H1 (cell line): ENCODE measurements at regions not wholly inside any gene's neighbourhood (a gene's known extent, or its start where the extent isn't known, plus 50 kb on each side); places are given as distances from the start of the nearest gene placed in this dataset.

Source experiments
- CTCF ChIA-PET: fragments of 300-600 bp; sonication (Branson Sonifier 250); formaldehyde crosslinking; loops from one replicate; lab custom pipeline; 2021; ENCODE audit not compliant: partially characterized antibody; lab: Charles Lee
- POLR2A ChIA-PET: fragments of 300-600 bp; sonication (Branson Sonifier 250); formaldehyde crosslinking; loops from one replicate; lab custom pipeline; 2021; ENCODE audit warnings: inconsistent platforms; ENCODE audit not compliant: partially characterized antibody; lab: Charles Lee
- DNase-seq, 2 experiments: peaks; one replicate each; pipeline versions ENCODE4 v3.0.0 to v3.0.0-alpha.2; 2010 to 2022; ENCODE audit warnings: low spot score in 2 of 2, low read depth in 1 of 2, mixed read lengths in 1 of 2
- FAIRE-seq: peaks from 2 replicates; lab custom pipeline; 2011; peaks lifted over from hg19 to GRCh38; lab: Jason Lieb, UNC
- H2AFZ ChIP-seq: 2 replicates; pipeline ENCODE4 v1.8.1; 2012; ENCODE audit warnings: low read length, inconsistent platforms
- H2AK5ac ChIP-seq: 2 replicates; pipeline ENCODE4 v1.6.1; 2013; ENCODE audit warnings: low read depth, low read length
- H2BK120ac ChIP-seq: replicated peaks from 2 replicates; pipeline ENCODE3; 2013; ENCODE audit warnings: low read depth, low read length, inconsistent platforms
- H2BK12ac ChIP-seq: 2 replicates; pipeline ENCODE4 v1.6.1; 2013; ENCODE audit warnings: low read depth, low read length
- H2BK15ac ChIP-seq: 2 replicates; pipeline ENCODE4 v1.6.1; 2013; ENCODE audit warnings: low read length
- H2BK20ac ChIP-seq: 2 replicates; pipeline ENCODE4 v1.6.1; 2013; ENCODE audit warnings: low read length
- H2BK5ac ChIP-seq: 2 replicates; pipeline ENCODE4 v1.6.1; 2013; ENCODE audit warnings: low read depth, low read length
- H3K14ac ChIP-seq: 2 replicates; pipeline ENCODE4 v1.6.1; 2013; ENCODE audit warnings: inconsistent platforms; ENCODE audit not compliant: insufficient read length
- H3K18ac ChIP-seq: 2 replicates; pipeline ENCODE4 v1.6.1; 2013; ENCODE audit warnings: low read length; ENCODE audit errors: extremely low read depth
- H3K23ac ChIP-seq: 2 replicates; pipeline ENCODE4 v1.6.1; 2013; ENCODE audit warnings: inconsistent platforms; ENCODE audit not compliant: insufficient read length
- H3K23me2 ChIP-seq: 2 replicates; pipeline ENCODE4 v1.6.1; 2013; ENCODE audit warnings: low read depth, low read length
- H3K27ac ChIP-seq: 2 replicates; pipeline ENCODE4 v1.6.1; 2011; ENCODE audit warnings: low read depth, low read length, inconsistent platforms
- H3K27me3 ChIP-seq, 4 experiments: replicated peaks in 1 of 4; 1 replicate in 1 of 4; 2 replicates in 3 of 4; pipeline versions ENCODE4 v1.6.1 to v1.8.1; 2011 to 2013; ENCODE audit warnings: low read length in 3 of 4, mild to moderate bottlenecking in 3 of 4, inconsistent platforms in 2 of 4, mixed read lengths in 2 of 4, moderate library complexity in 1 of 4; ENCODE audit not compliant: control insufficient read depth in 3 of 4, insufficient read depth in 3 of 4; ENCODE audit errors: extremely low read depth in 1 of 4
- H3K36me3 ChIP-seq, 4 experiments: 2 replicates each; pipeline versions ENCODE4 v1.6.1 to v1.8.1; 2011 to 2013; ENCODE audit warnings: mild to moderate bottlenecking in 4 of 4, low read length in 3 of 4, moderate library complexity in 2 of 4, control low read depth in 1 of 4, inconsistent platforms in 1 of 4; ENCODE audit not compliant: insufficient read depth in 4 of 4, control insufficient read depth in 2 of 4
- H3K4ac ChIP-seq: replicated peaks from 2 replicates; pipeline ENCODE3; 2013; ENCODE audit warnings: low read length, low read depth, mixed read lengths, inconsistent platforms; ENCODE audit not compliant: insufficient read length
- H3K4me1 ChIP-seq, 4 experiments: replicated peaks in 1 of 4; 1 replicate in 1 of 4; 2 replicates in 3 of 4; pipeline versions ENCODE4 v1.6.1 to v1.8.1; 2011 to 2013; ENCODE audit warnings: low read length in 3 of 4, inconsistent platforms in 2 of 4, mixed read lengths in 1 of 4; ENCODE audit not compliant: insufficient read depth in 4 of 4, control insufficient read depth in 3 of 4
- H3K4me2 ChIP-seq, 2 experiments: 2 replicates each; pipeline versions ENCODE4 v1.6.1 to v1.8.1; 2011 to 2013; ENCODE audit warnings: low read depth in 2 of 2, low read length in 2 of 2, control low read depth in 1 of 2, inconsistent platforms in 1 of 2, mild to moderate bottlenecking in 1 of 2; ENCODE audit not compliant: insufficient read depth in 1 of 2
- H3K4me3 ChIP-seq, 4 experiments: fragments of 200-600, 300-600 bp in 1 of 4; sonication (generic), shearing (Covaris generic), sonication (Bioruptor Twin) in 1 of 4; 2 replicates each; pipeline versions ENCODE4 v1.5.1 to v1.8.1; 2011 to 2016; ENCODE audit warnings: low read length in 4 of 4, low read depth in 3 of 4, control low read depth in 2 of 4, inconsistent platforms in 2 of 4, mild to moderate bottlenecking in 2 of 4, mixed read lengths in 1 of 4, moderate library complexity in 1 of 4; ENCODE audit not compliant: insufficient read depth in 2 of 4; ENCODE audit errors: extremely low read depth in 1 of 4
- H3K56ac ChIP-seq: replicated peaks from 2 replicates; pipeline ENCODE3; 2013; ENCODE audit warnings: low read depth, mild to moderate bottlenecking, mixed read lengths, low read length, inconsistent platforms; ENCODE audit not compliant: insufficient read length
- H3K79me1 ChIP-seq: 2 replicates; pipeline ENCODE4 v1.6.1; 2013; ENCODE audit warnings: low read depth, low read length, control low read depth
- H3K79me2 ChIP-seq, 2 experiments: 2 replicates each; pipeline versions ENCODE4 v1.6.1 to v1.8.1; 2012 to 2013; ENCODE audit warnings: low read length in 2 of 2, mild to moderate bottlenecking in 2 of 2, inconsistent platforms in 1 of 2; ENCODE audit not compliant: insufficient read depth in 2 of 2, control insufficient read depth in 1 of 2
- H3K9ac ChIP-seq, 4 experiments: replicated peaks in 1 of 4; 1 replicate in 1 of 4; 2 replicates in 3 of 4; pipeline versions ENCODE4 v1.6.1 to v1.8.1; 2011 to 2013; ENCODE audit warnings: low read depth in 3 of 4, low read length in 3 of 4, control low read depth in 2 of 4, mild to moderate bottlenecking in 2 of 4, moderate library complexity in 2 of 4, inconsistent platforms in 1 of 4; ENCODE audit errors: extremely low read depth in 1 of 4
- H3K9me3 ChIP-seq, 2 experiments: 2 replicates each; pipeline versions ENCODE4 v1.6.1 to v1.8.1; 2012 to 2013; ENCODE audit warnings: mild to moderate bottlenecking in 2 of 2, moderate library complexity in 2 of 2, control low read depth in 1 of 2, inconsistent platforms in 1 of 2, low read depth in 1 of 2, low read length in 1 of 2, mixed read lengths in 1 of 2; ENCODE audit not compliant: insufficient read depth in 2 of 2
- H4K20me1 ChIP-seq, 2 experiments: replicated peaks in 1 of 2; 2 replicates each; pipeline versions ENCODE3 to v1.8.1; 2011 to 2013; ENCODE audit warnings: inconsistent platforms in 2 of 2, low read length in 2 of 2, mild to moderate bottlenecking in 1 of 2; ENCODE audit not compliant: insufficient read depth in 2 of 2, control insufficient read depth in 1 of 2
- H4K5ac ChIP-seq: 2 replicates; pipeline ENCODE4 v1.6.1; 2013; ENCODE audit warnings: low read length, low read depth, mixed read lengths, inconsistent platforms; ENCODE audit not compliant: insufficient read length
- H4K8ac ChIP-seq: 2 replicates; pipeline ENCODE4 v1.8.0; 2013; ENCODE audit warnings: mild to moderate bottlenecking, moderate library complexity, low read length, inconsistent platforms; ENCODE audit not compliant: insufficient read depth; ENCODE audit errors: extremely low read depth
- H4K91ac ChIP-seq: replicated peaks from 2 replicates; pipeline ENCODE3; 2013; ENCODE audit warnings: low read length, mixed read lengths, inconsistent platforms; ENCODE audit not compliant: insufficient read length
- ASH2L ChIP-seq: fragments of 200-600, 300-600 bp; sonication (generic); IDR thresholded peaks from one replicate; pipeline ENCODE4 v1.7.1; 2017; ENCODE audit warnings: low read length
- BRCA1 ChIP-seq: IDR thresholded peaks from 2 replicates; pipeline ENCODE4 v1.6.1; 2012; ENCODE audit warnings: low read depth, low read length, improper control_type of control experiment
- CTBP2 ChIP-seq: IDR thresholded peaks from 2 replicates; pipeline ENCODE4 v1.7.0; 2011; ENCODE audit warnings: borderline replicate concordance, mild to moderate bottlenecking, moderate library complexity, mixed read lengths, low read length; ENCODE audit not compliant: insufficient read depth, insufficient read length
- EGR1 ChIP-seq: IDR thresholded peaks from 2 replicates; pipeline ENCODE4 v1.6.1; 2011; ENCODE audit warnings: low read depth, low read length, borderline replicate concordance
- EZH2 ChIP-seq: fragments of 200-600 bp; sonication (generic); IDR thresholded peaks from 2 replicates; pipeline ENCODE4 v1.7.1; 2012; ENCODE audit warnings: low read depth, mild to moderate bottlenecking, moderate library complexity, low read length, inconsistent platforms; ENCODE audit not compliant: severe bottlenecking
- FOSL1 ChIP-seq: IDR thresholded peaks from 2 replicates; pipeline ENCODE4 v1.6.1; 2011; ENCODE audit warnings: mild to moderate bottlenecking, low read depth, low read length, moderate library complexity; ENCODE audit not compliant: insufficient read depth
- GABPA ChIP-seq: IDR thresholded peaks from 2 replicates; pipeline ENCODE4 v1.6.1; 2011; ENCODE audit warnings: mild to moderate bottlenecking, low read length, moderate library complexity, borderline replicate concordance; ENCODE audit not compliant: insufficient read depth
- KDM1A ChIP-seq: fragments of 200-600, 300-600 bp; sonication (generic); IDR thresholded peaks from 2 replicates; pipeline ENCODE4 v1.7.1; 2016; ENCODE audit warnings: mild to moderate bottlenecking, low read length, borderline replicate concordance
- PHF8 ChIP-seq: fragments of 200-600 bp; sonication (generic); conservative IDR thresholded peaks from 2 replicates; pipeline ENCODE4 v1.7.1; 2012; ENCODE audit warnings: low read depth, mild to moderate bottlenecking, inconsistent platforms, low read length, moderate library complexity
- SIRT6 ChIP-seq: IDR thresholded peaks from one replicate; pipeline ENCODE4 v1.7.1; 2012; ENCODE audit warnings: low read length, inconsistent platforms
- SP4 ChIP-seq: IDR thresholded peaks from 2 replicates; pipeline ENCODE4 v1.6.1; 2012; ENCODE audit warnings: low read length, inconsistent platforms
- TCF12 ChIP-seq: IDR thresholded peaks from 2 replicates; pipeline ENCODE4 v1.6.1; 2011; ENCODE audit warnings: low read depth, mild to moderate bottlenecking, low read length
- WGBS, 2 experiments: shearing (Covaris generic) in 1 of 2; methylation state at CpG; one replicate each; pipeline versions ENCODE4 v1.1.6 to v1.1.7; 2013 to 2015; ENCODE audit warnings: low lambda C conversion rate in 2 of 2, mixed read lengths in 2 of 2, inconsistent platforms in 1 of 2, low coverage in 1 of 2, missing lambda C conversion rate in 1 of 2; ENCODE audit not compliant: insufficient replicate concordance in 2 of 2, insufficient coverage in 1 of 2, insufficient read length in 1 of 2; ENCODE audit errors: extremely low coverage in 1 of 2, missing lambda C conversion rate in 1 of 2; 5-methylcytosine and 5-hydroxymethylcytosine counted together

DNA sequence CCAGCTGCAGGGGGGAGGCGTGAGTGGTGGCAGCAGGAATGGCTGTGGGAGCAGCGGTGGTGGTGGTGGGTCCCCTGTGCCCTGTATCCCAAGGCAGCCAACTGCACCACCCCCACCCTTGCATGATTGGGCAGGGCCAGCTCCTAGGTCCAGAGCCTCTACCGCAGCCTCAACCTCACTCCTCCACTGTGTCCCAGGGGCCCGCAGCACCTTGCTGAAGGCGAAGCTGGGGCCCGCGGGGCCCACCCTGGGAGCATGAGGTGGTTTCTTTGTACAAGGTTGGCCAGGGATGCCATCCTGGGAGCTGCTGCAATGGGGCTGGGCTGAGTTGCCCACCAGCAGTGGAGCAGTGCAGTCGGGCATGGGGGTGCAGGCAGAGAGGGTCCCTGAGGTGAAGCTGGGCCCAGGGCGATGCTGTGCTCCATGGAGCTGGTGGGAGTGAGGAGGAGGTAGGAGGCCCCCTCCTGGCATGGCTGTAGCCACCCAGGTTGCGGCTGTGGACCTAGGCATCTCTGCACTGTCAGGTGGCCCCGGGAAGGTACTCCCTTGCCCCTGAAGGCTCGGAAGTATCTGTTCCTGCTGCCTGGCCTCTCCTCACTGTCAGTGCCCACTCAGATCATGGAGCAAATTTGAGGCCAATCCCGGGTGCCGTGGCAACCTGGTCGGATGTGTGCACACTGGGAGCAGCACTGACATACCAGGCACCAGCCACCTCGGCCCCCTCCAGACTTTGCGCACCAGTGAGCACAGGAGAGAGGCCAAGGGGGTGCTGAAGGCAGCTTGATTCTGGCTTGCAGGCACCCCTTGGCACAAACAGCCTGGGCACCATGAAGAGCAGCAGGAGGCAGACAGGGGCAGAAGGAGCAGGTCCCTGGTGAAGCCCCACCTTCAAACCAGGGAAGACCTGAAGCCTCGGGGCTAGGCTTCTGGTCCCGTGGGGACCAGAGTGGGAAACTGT lies 60.2 kb upstream of the L3MBTL3 start:
- no peak overlapping the region for H4K91ac ChIP-seq
- H3K18ac ChIP-seq = no peak overlapping the region
- no peaks in the 10 kb centered on the region for H3K9me3 ChIP-seq
- no peak overlapping the region for H2BK20ac ChIP-seq
- FAIRE-seq (no peak), DNase-seq (no peak)
- H3K27me3 ChIP-seq = no peaks in the 10 kb centered on the region
- H2BK5ac ChIP-seq = no peak overlapping the region
- H3K4me1 ChIP-seq = peaks cover 0 to 3% (median 0%) of the 10 kb centered on the region in 4 experiments; a peak in 1 of 7 replicates
- H3K27ac ChIP-seq = no peak overlapping the region
- no peak overlapping the region for H4K8ac ChIP-seq
- no peak overlapping the region for H3K23ac ChIP-seq
- CTCF ChIA-PET = interaction anchor here (1.3 to 1.4 kb wide), 3 partner anchors 9 to 23 kb away, joined by 3 to 5 read pairs (median 3); no protein-coding TSS in a partner anchor
- H3K9ac ChIP-seq = no peak overlapping the region
- H2AK5ac ChIP-seq = no peak overlapping the region
- no peak overlapping the region for H2BK15ac ChIP-seq
- H3K4ac ChIP-seq = no peak overlapping the region
- no peak overlapping the region for H2BK12ac ChIP-seq
- H4K20me1 ChIP-seq = no peaks in the 10 kb centered on the region
- H3K56ac ChIP-seq = no peak overlapping the region
- no peak overlapping the region for H3K14ac ChIP-seq
- H2BK120ac ChIP-seq = no peak overlapping the region
- no peak overlapping the region for H3K4me3 ChIP-seq
- H2AFZ ChIP-seq = no peak overlapping the region
- H3K36me3 ChIP-seq = no peaks in the 10 kb centered on the region
- H3K4me2 ChIP-seq = no peak overlapping the region
- no peaks in the 10 kb centered on the region for H3K79me1 ChIP-seq
- H3K23me2 ChIP-seq = no peaks in the 10 kb centered on the region
- WGBS, 2 experiments = 88% methylated on average over 19 of the region's 19 CpGs; no CpG with 5 or more reads in 1 of the 2 experiments
- POLR2A ChIA-PET = no interaction called here
- H3K79me2 ChIP-seq = no peaks in the 10 kb centered on the region
- H4K5ac ChIP-seq = no peak overlapping the region
- TF ChIP-seq PHF8 = no peak
- TF ChIP-seq SP4 = no peak
- no peak for TF ChIP-seq GABPA
- no peak for TF ChIP-seq KDM1A
- no peak for TF ChIP-seq SIRT6
- TF ChIP-seq FOSL1 = no peak
- no peak for TF ChIP-seq ASH2L
- no peak for TF ChIP-seq TCF12
- TF ChIP-seq EGR1 = no peak
- TF ChIP-seq CTBP2 = no peak
- no peak for TF ChIP-seq EZH2
- TF ChIP-seq BRCA1 = no peak
